Neuron (in vitro differentiated cells): ENCODE measurements at regions not wholly inside any gene's neighbourhood (a gene's known extent, or its start where the extent isn't known, plus 50 kb on each side); places are given as distances from the start of the nearest gene placed in this dataset.

Source experiments
- H2AFZ ChIP-seq: one replicate; pipeline ENCODE4 v1.6.1; 2013; ENCODE audit warnings: low read depth, mild to moderate bottlenecking, inconsistent platforms, low read length, moderate library complexity
- H3K27me3 ChIP-seq: one replicate; pipeline ENCODE4 v1.6.1; 2013; ENCODE audit warnings: low read length; ENCODE audit not compliant: insufficient read depth
- H3K36me3 ChIP-seq: one replicate; pipeline ENCODE4 v1.6.1; 2013; ENCODE audit warnings: low read length; ENCODE audit not compliant: insufficient read depth
- H3K4me1 ChIP-seq: one replicate; pipeline ENCODE4 v1.6.1; 2013; ENCODE audit warnings: low read length; ENCODE audit not compliant: insufficient read depth
- H3K4me3 ChIP-seq: 2 replicates; pipeline ENCODE4 v1.5.1; 2013; ENCODE audit warnings: mild to moderate bottlenecking, low read length, moderate library complexity
- H3K9me3 ChIP-seq: one replicate; pipeline ENCODE4 v1.6.1; 2013; ENCODE audit warnings: low read length

- H2AFZ ChIP-seq: no peak overlapping the region
- H3K27me3 ChIP-seq: no peaks in the 10 kb centered on the region
These were observed 802.1 kb upstream of the FAM98A start for GRCh38 chr2:34401186-34401585.

GRCh38 chr2:34388446-34388845, 789.3 kb upstream of the FAM98A start:
- no peaks in the 10 kb centered on the region for H3K9me3 ChIP-seq
- peaks cover 4% of the 10 kb centered on the region for H3K4me1 ChIP-seq
- H3K4me3 ChIP-seq: no peak overlapping the region
- H3K36me3 ChIP-seq: no peaks in the 10 kb centered on the region
- no peak overlapping the region for H2AFZ ChIP-seq
- no peaks in the 10 kb centered on the region for H3K27me3 ChIP-seq

More at GRCh38 chr2:34401186-34401585, 802.1 kb upstream of the FAM98A start:
- no peaks in the 10 kb centered on the region for H3K4me1 ChIP-seq
- H3K36me3 ChIP-seq: no peaks in the 10 kb centered on the region
- H3K9me3 ChIP-seq: no peaks in the 10 kb centered on the region
- no peak overlapping the region for H3K4me3 ChIP-seq

GRCh38 chr2:34387536-34387935, 788.4 kb upstream of the FAM98A start:
- H3K9me3 ChIP-seq: no peaks in the 10 kb centered on the region

GRCh38 chr2:34379586-34379985, 780.5 kb upstream of the FAM98A start:
- H3K36me3 ChIP-seq: no peaks in the 10 kb centered on the region
- no peaks in the 10 kb centered on the region for H3K4me1 ChIP-seq
- no peak overlapping the region for H3K4me3 ChIP-seq
- H2AFZ ChIP-seq: no peak overlapping the region
- H3K27me3 ChIP-seq: no peaks in the 10 kb centered on the region
- no peaks in the 10 kb centered on the region for H3K9me3 ChIP-seq

More at GRCh38 chr2:34387536-34387935, 788.4 kb upstream of the FAM98A start:
- no peaks in the 10 kb centered on the region for H3K27me3 ChIP-seq
- H3K36me3 ChIP-seq: no peaks in the 10 kb centered on the region
- peaks cover 4% of the 10 kb centered on the region for H3K4me1 ChIP-seq
- H2AFZ ChIP-seq: no peak overlapping the region
- H3K4me3 ChIP-seq: no peak overlapping the region

- no peak overlapping the region for H3K4me3 ChIP-seq
- H3K36me3 ChIP-seq: no peaks in the 10 kb centered on the region
These were observed 774.6 kb upstream of the FAM98A start for GRCh38 chr2:34373586-34374233.

GRCh38 chr2:34372967-34373366, 773.9 kb upstream of the FAM98A start:
- Histone ChIP-seq H2AFZ (no peak overlapping the region), H3K9me3 (no peaks in the 10 kb centered on the region), H3K27me3 (no peaks in the 10 kb centered on the region), H3K4me3 (no peak overlapping the region), H3K36me3 (no peaks in the 10 kb centered on the region), H3K4me1 (no peaks in the 10 kb centered on the region)

More at GRCh38 chr2:34373586-34374233, 774.6 kb upstream of the FAM98A start:
- Histone ChIP-seq H3K27me3 (no peaks in the 10 kb centered on the region), H3K4me1 (no peaks in the 10 kb centered on the region), H3K9me3 (no peaks in the 10 kb centered on the region), H2AFZ (no peak overlapping the region)

GRCh38 chr2:34371711-34372110, 772.6 kb upstream of the FAM98A start:
- Histone ChIP-seq H2AFZ (no peak overlapping the region), H3K4me3 (no peak overlapping the region), H3K9me3 (no peaks in the 10 kb centered on the region), H3K4me1 (peaks cover 4% of the 10 kb centered on the region), H3K36me3 (no peaks in the 10 kb centered on the region), H3K27me3 (no peaks in the 10 kb centered on the region)

- no peaks in the 10 kb centered on the region for H3K36me3 ChIP-seq
- no peak overlapping the region for H2AFZ ChIP-seq
- H3K9me3 ChIP-seq: no peaks in the 10 kb centered on the region
- H3K27me3 ChIP-seq: no peaks in the 10 kb centered on the region
- peaks cover 26% of the 10 kb centered on the region for H3K4me1 ChIP-seq
- no peak overlapping the region for H3K4me3 ChIP-seq
These were observed 769.2 kb upstream of the FAM98A start for GRCh38 chr2:34368304-34368703.

GRCh38 chr2:34365932-34366331, 766.8 kb upstream of the FAM98A start:
- H3K9me3 ChIP-seq: no peaks in the 10 kb centered on the region
- H3K36me3 ChIP-seq: no peaks in the 10 kb centered on the region
- H3K4me3 ChIP-seq: no peak overlapping the region
- no peak overlapping the region for H2AFZ ChIP-seq
- H3K4me1 ChIP-seq: peaks cover 26% of the 10 kb centered on the region
- H3K27me3 ChIP-seq: peaks cover 2% of the 10 kb centered on the region

GRCh38 chr2:34365512-34365911, 766.4 kb upstream of the FAM98A start:
- Histone ChIP-seq H3K4me1 (peaks cover 26% of the 10 kb centered on the region), H3K4me3 (no peak overlapping the region), H3K36me3 (no peaks in the 10 kb centered on the region), H3K9me3 (no peaks in the 10 kb centered on the region), H3K27me3 (peaks cover 2% of the 10 kb centered on the region), H2AFZ (no peak overlapping the region)

- Histone ChIP-seq H3K27me3 (no peaks in the 10 kb centered on the region), H3K36me3 (no peaks in the 10 kb centered on the region), H2AFZ (no peak overlapping the region), H3K4me3 (no peak overlapping the region), H3K9me3 (no peaks in the 10 kb centered on the region), H3K4me1 (no peaks in the 10 kb centered on the region)
These were observed 754.5 kb upstream of the FAM98A start for GRCh38 chr2:34353509-34354113.

GRCh38 chr2:34349527-34349926, 750.4 kb upstream of the FAM98A start:
- H2AFZ ChIP-seq: no peak overlapping the region
- no peaks in the 10 kb centered on the region for H3K27me3 ChIP-seq
- H3K4me3 ChIP-seq: no peak overlapping the region
- H3K4me1 ChIP-seq: no peaks in the 10 kb centered on the region
- no peaks in the 10 kb centered on the region for H3K36me3 ChIP-seq
- H3K9me3 ChIP-seq: no peaks in the 10 kb centered on the region

GRCh38 chr2:34345030-34345429, 745.9 kb upstream of the FAM98A start:
- no peaks in the 10 kb centered on the region for H3K27me3 ChIP-seq
- H3K4me1 ChIP-seq: no peaks in the 10 kb centered on the region
- no peak overlapping the region for H2AFZ ChIP-seq
- no peak overlapping the region for H3K4me3 ChIP-seq
- H3K9me3 ChIP-seq: no peaks in the 10 kb centered on the region
- no peaks in the 10 kb centered on the region for H3K36me3 ChIP-seq

- Histone ChIP-seq H3K4me3 (no peak overlapping the region), H3K9me3 (no peaks in the 10 kb centered on the region), H3K36me3 (no peaks in the 10 kb centered on the region), H2AFZ (no peak overlapping the region), H3K4me1 (no peaks in the 10 kb centered on the region), H3K27me3 (no peaks in the 10 kb centered on the region)
These were observed 741.2 kb upstream of the FAM98A start for GRCh38 chr2:34340307-34340706.
